Lung (tissue), 11 donors: ENCODE measurements at regions not wholly inside any gene's neighbourhood (a gene's known extent, or its start where the extent isn't known, plus 50 kb on each side); places are given as distances from the start of the nearest gene placed in this dataset.

ENCODE experiments used
- ATAC-seq: fragments of 200-7000 bp; cut with Tn5 transposase; one replicate; pipeline ENCODE4 v1.9.1; 2020; ENCODE audit warnings: moderate number of reproducible peaks; ENCODE audit not compliant: insufficient read depth, low FRiP score
- DNase-seq, 3 donors: peaks; one replicate each; pipeline ENCODE4 v3.0.0-alpha.2; 2013 to 2017
- H3K27ac ChIP-seq, 2 donors: one replicate each; pipeline ENCODE4 v1.5.1; 2013; ENCODE audit warnings: mild to moderate bottlenecking in 2 of 2, moderate library complexity in 2 of 2, control low read depth in 1 of 2, inconsistent platforms in 1 of 2, low read depth in 1 of 2, low read length in 1 of 2
- H3K27me3 ChIP-seq, 3 donors: one replicate each; pipeline ENCODE4 v1.5.1; 2013; ENCODE audit warnings: low read length in 2 of 3; ENCODE audit not compliant: control insufficient read depth in 3 of 3, insufficient read depth in 3 of 3
- H3K36me3 ChIP-seq, 4 donors: one replicate each; pipeline ENCODE4 v1.5.1; 2013; ENCODE audit warnings: low read length in 4 of 4, mild to moderate bottlenecking in 1 of 4, moderate library complexity in 1 of 4; ENCODE audit not compliant: control insufficient read depth in 4 of 4, insufficient read depth in 4 of 4
- H3K4me1 ChIP-seq, 5 donors: one replicate each; pipeline ENCODE4 v1.5.1; 2013; ENCODE audit warnings: low read length in 5 of 5, mild to moderate bottlenecking in 2 of 5, moderate library complexity in 1 of 5; ENCODE audit not compliant: control insufficient read depth in 5 of 5, insufficient read depth in 5 of 5
- H3K4me3 ChIP-seq: one replicate; pipeline ENCODE4 v1.5.1; 2013; ENCODE audit warnings: mild to moderate bottlenecking, control low read depth, moderate library complexity
- H3K9ac ChIP-seq, 2 donors: one replicate each; pipeline ENCODE4 v1.5.1; 2013; ENCODE audit warnings: low read length in 2 of 2, control low read depth in 1 of 2; ENCODE audit not compliant: insufficient read depth in 1 of 2
- H3K9me3 ChIP-seq, 4 donors: one replicate each; pipeline ENCODE4 v1.5.1; 2013; ENCODE audit warnings: low read length in 3 of 4, mild to moderate bottlenecking in 1 of 4, moderate library complexity in 1 of 4; ENCODE audit not compliant: control insufficient read depth in 4 of 4, insufficient read depth in 3 of 4
- WGBS, 2 donors: extraction: QIAGEN DNeasy Blood & Tissue Kit; methylation state at CpG; one replicate each; pipeline ENCODE4 v1.1.7; 2013; 5-methylcytosine and 5-hydroxymethylcytosine counted together
- TF ChIP-seq, protein P1 (sequence below): IDR thresholded peaks from 2 replicates; pipeline ENCODE4 v1.5.1; 2012; ENCODE audit warnings: mild to moderate bottlenecking; ENCODE audit errors: control extremely low read depth, extremely low read depth
- donor health status: control.
- donor health status: control.
- donor health status: Bipolar disorder and iron deficiency.
- donor health status: healthy.
- donor health status: DM: yes; HTN: yes; CAD: no.

DNA sequence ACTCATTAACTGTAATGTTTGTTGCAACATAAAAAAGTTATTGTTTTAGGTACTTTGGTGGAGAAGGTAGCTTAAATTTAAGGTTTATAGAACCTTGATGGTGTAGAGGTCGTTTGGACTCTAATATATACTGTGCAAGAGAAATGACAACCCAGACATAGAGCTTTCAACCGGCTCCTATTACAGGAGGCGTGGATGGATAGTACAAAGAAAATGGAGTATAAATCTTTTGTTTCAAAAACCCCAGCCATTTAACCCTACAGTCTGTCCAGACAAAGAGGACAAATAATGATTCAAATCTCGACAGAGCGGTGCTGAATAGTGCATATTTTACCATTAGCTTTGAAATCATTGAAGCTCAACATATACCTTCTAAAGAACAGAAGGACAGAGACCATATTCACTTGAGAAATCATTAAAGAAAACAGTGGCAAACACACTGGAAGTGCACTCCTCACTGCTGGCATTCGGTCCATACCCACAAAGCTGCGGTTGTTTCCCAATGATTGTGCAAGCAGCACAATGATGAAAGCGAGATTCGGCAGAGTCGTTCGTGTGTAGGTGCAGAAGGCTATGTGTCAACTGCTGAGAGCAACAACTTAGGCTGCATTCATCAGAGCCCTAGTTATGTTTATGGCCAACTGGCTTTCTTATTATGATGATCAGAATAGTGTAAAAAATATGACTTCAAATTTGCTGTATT, 688.6 kb downstream of the NOVA1 start:
- 72 to 79% methylated on average over 11 of the region's 11 CpGs for WGBS, 2 donors
- ATAC-seq (no peak), DNase-seq (no peak)
- no peak overlapping the region for H3K27ac ChIP-seq
- H3K4me3 ChIP-seq, result no peak overlapping the region
- no peak overlapping the region for H3K9ac ChIP-seq
- no peaks in the 10 kb centered on the region for H3K36me3 ChIP-seq
- TF ChIP-seq, protein P1, sequence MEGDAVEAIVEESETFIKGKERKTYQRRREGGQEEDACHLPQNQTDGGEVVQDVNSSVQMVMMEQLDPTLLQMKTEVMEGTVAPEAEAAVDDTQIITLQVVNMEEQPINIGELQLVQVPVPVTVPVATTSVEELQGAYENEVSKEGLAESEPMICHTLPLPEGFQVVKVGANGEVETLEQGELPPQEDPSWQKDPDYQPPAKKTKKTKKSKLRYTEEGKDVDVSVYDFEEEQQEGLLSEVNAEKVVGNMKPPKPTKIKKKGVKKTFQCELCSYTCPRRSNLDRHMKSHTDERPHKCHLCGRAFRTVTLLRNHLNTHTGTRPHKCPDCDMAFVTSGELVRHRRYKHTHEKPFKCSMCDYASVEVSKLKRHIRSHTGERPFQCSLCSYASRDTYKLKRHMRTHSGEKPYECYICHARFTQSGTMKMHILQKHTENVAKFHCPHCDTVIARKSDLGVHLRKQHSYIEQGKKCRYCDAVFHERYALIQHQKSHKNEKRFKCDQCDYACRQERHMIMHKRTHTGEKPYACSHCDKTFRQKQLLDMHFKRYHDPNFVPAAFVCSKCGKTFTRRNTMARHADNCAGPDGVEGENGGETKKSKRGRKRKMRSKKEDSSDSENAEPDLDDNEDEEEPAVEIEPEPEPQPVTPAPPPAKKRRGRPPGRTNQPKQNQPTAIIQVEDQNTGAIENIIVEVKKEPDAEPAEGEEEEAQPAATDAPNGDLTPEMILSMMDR, result no peak
- H3K4me1 ChIP-seq, result peaks cover 0 to 12% (median 0%) of the 10 kb centered on the region in 5 donors
- H3K9me3 ChIP-seq, result no peaks in the 10 kb centered on the region
- no peaks in the 10 kb centered on the region for H3K27me3 ChIP-seq

- no peaks in the 10 kb centered on the region for H3K36me3 ChIP-seq
- TF ChIP-seq, protein P1, result no peak
- H3K4me1 ChIP-seq, result peaks cover 0 to 14% (median 0%) of the 10 kb centered on the region in 5 donors
- H3K27me3 ChIP-seq, result no peaks in the 10 kb centered on the region
- no peaks in the 10 kb centered on the region for H3K9me3 ChIP-seq
- H3K9ac ChIP-seq, result no peak overlapping the region
- H3K27ac ChIP-seq, result no peak overlapping the region
- no peak overlapping the region for H3K4me3 ChIP-seq
- DNase-seq (peak in 1 of 3 donors; percentile 7), ATAC-seq (no peak)
- 63 to 81% methylated on average over 3 of the region's 3 CpGs for WGBS, 2 donors
These were observed 689.4 kb downstream of the NOVA1 start for GRCh38 chr14:25908277-25909044.

- TF ChIP-seq, protein P1, result no peak
- WGBS, 2 donors, result 35 to 61% methylated on average over 3 of the region's 3 CpGs
- peak in 2 of 3 donors; percentile 46 to 57 for DNase-seq
These were observed 693.4 kb downstream of the NOVA1 start for GRCh38 chr14:25904446-25904845.

More at GRCh38 chr14:25904446-25904845, 693.4 kb downstream of the NOVA1 start:
- Histone ChIP-seq H3K4me1 (peaks cover 0 to 14% (median 0%) of the 10 kb centered on the region in 5 donors), H3K27me3 (no peaks in the 10 kb centered on the region), H3K4me3 (no peak overlapping the region), H3K9ac (no peak overlapping the region), H3K36me3 (no peaks in the 10 kb centered on the region), H3K27ac (no peak overlapping the region), H3K9me3 (no peaks in the 10 kb centered on the region)
- ATAC-seq, result no peak
